Right lobe of liver (tissue), 4 donors: ENCODE measurements at regions not wholly inside any gene's neighbourhood (a gene's known extent, or its start where the extent isn't known, plus 50 kb on each side); places are given as distances from the start of the nearest gene placed in this dataset.

Source experiments
- POLR2A ChIP-seq: fragments of 450-650 bp; IDR thresholded peaks from one replicate; pipeline ENCODE4 v1.6.1; 2017; ENCODE audit warnings: antibody characterized with exemption, mild to moderate bottlenecking
- TF ChIP-seq, protein P1 (sequence below), 4 donors: fragments of 200-600 bp in 3 of 4; fragments of 450-650 bp in 1 of 4; IDR thresholded peaks; one replicate each; pipeline versions ENCODE4 v1.5.1 to v1.8.0; 2016 to 2022; ENCODE audit warnings: antibody characterized with exemption in 4 of 4, mild to moderate bottlenecking in 2 of 4
- donor health status: DM: no; HTN: no; CAD: no.
- donor health status: DM: no; HTN: no; CAD: no.
- donor health status: DM: no; HTN: yes; CAD: no.

DNA sequence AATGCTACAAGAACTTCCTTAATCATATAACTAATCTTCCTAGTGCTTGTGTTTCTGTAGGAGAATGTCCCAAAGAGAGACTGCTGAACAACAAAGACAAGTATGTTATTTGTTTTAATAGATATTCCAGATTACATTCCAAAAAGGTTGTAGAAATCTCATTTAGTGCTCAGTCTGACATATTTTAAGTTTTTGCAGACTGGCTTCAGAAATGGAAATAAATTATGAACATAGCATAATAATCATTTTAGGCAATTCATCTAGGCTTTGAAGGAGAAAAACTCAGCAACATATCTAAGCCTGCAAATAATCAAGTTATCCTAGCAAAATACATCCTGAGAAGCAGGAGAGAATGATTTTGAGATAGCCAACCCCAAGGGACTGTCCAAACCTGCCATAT is 171.6 kb upstream of the CDH5 start:
- TF ChIP-seq, protein P1, sequence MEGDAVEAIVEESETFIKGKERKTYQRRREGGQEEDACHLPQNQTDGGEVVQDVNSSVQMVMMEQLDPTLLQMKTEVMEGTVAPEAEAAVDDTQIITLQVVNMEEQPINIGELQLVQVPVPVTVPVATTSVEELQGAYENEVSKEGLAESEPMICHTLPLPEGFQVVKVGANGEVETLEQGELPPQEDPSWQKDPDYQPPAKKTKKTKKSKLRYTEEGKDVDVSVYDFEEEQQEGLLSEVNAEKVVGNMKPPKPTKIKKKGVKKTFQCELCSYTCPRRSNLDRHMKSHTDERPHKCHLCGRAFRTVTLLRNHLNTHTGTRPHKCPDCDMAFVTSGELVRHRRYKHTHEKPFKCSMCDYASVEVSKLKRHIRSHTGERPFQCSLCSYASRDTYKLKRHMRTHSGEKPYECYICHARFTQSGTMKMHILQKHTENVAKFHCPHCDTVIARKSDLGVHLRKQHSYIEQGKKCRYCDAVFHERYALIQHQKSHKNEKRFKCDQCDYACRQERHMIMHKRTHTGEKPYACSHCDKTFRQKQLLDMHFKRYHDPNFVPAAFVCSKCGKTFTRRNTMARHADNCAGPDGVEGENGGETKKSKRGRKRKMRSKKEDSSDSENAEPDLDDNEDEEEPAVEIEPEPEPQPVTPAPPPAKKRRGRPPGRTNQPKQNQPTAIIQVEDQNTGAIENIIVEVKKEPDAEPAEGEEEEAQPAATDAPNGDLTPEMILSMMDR (IDR thresholded peaks at IDR 0.05) = no peak
- TF ChIP-seq POLR2A = no peak
